SIG-M5 treated with dmso at 0.1 percent for 504 hours (cell line): ENCODE measurements at regions not wholly inside any gene's neighbourhood (a gene's known extent, or its start where the extent isn't known, plus 50 kb on each side); places are given as distances from the start of the nearest gene placed in this dataset.
A peak's percentile ranks its signal among the peaks of the same experiment; 100 is the strongest.
"Not testable (repeated sequence)": the region's sequence is repeated elsewhere in the genome, so short reads cannot be mapped to it uniquely, and the experiment has no call there.

Experiments
- DNase-seq: peaks from one replicate; lab custom pipeline; 2025; ENCODE audit not compliant: unreplicated experiment; lab: John Stamatoyannopoulos, UW

GRCh38 chr3:144989807-144990206, 1018.2 kb downstream of the DIPK2A start:
- DNase-seq = peak; percentile 83

- DNase-seq = no peak
Observed at GRCh38 chr3:144995856-144996255, 1024.2 kb downstream of the DIPK2A start.

GRCh38 chr3:145005427-145005826, 1033.8 kb downstream of the DIPK2A start:
- no peak for DNase-seq

GRCh38 chr3:145006271-145006670, 1034.6 kb downstream of the DIPK2A start:
- no peak for DNase-seq

DNA sequence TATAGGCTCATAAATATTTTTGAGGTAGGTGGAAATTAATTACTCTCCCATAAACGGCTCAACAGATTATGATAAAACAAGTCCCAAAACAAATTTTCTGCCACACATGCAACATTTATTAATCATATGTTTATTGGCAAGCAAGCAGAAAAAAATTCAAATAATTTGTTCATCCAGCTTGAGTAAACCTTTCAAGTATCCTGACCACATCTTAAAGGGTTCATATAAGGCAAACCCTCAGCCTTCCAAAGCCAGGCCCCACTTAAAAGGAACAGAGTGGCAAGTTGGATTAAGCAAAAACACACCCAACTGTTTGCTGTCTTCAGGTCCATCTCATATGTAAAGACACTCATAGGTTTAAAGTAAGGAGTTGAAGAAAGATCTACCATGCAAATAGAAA, 1042.3 kb downstream of the DIPK2A start:
- no peak for DNase-seq

GRCh38 chr3:145015253-145015652, 1043.6 kb downstream of the DIPK2A start:
- peak; percentile 80 for DNase-seq

GRCh38 chr3:145017959-145018358, 1046.3 kb downstream of the DIPK2A start:
- DNase-seq = no peak

GRCh38 chr3:145022447-145022846, 1050.8 kb downstream of the DIPK2A start:
- no peak for DNase-seq

- no peak for DNase-seq
Observed at GRCh38 chr3:145024700-145025099, 1053.1 kb downstream of the DIPK2A start.

DNA sequence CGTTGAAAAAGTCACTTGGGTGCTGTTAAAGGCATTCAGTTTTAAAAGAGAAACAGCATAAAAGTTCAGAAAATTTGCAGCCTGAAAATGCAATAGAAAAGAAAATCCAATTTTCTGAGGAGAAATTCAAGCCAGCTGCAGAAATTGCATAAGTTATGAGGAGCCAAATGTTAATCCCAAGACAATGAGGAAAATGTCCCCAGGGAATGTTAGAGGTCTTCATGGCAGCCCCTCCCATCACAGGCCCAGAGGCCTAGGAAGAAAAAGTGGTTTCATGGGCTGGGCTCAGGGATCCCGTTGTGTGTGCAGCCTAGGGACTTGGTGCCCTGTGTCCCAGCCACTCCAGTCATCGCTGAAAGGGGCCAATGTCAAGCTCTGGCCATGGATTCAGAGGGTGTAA, 1055.6 kb downstream of the DIPK2A start:
- DNase-seq = not testable (repeated sequence)

GRCh38 chr3:145032791-145033190, 1061.2 kb downstream of the DIPK2A start:
- DNase-seq = no peak

- no peak for DNase-seq
Observed at GRCh38 chr3:145035682-145036081, 1064.1 kb downstream of the DIPK2A start.

DNA sequence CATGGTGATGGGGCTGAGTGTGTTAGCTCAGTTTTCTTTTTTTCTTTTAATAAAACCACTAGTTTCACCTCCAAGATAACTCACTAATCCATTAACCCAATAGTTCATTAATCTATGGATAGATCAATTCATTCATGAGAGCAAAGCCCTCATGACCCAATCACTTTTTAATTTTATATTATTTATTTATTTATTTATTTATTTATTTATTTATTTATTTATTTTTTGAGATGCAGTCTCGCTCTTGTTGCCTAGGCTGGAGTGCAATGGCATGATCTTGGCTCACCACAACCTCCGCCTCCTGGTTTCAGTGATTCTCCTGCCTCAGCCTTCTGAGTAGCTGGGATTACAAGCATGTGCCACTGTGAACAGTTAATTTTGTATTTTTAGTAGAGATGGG, 1082.4 kb downstream of the DIPK2A start:
- not testable (repeated sequence) for DNase-seq

GRCh38 chr3:145055375-145056076, 1083.9 kb downstream of the DIPK2A start:
- no peak for DNase-seq

DNA sequence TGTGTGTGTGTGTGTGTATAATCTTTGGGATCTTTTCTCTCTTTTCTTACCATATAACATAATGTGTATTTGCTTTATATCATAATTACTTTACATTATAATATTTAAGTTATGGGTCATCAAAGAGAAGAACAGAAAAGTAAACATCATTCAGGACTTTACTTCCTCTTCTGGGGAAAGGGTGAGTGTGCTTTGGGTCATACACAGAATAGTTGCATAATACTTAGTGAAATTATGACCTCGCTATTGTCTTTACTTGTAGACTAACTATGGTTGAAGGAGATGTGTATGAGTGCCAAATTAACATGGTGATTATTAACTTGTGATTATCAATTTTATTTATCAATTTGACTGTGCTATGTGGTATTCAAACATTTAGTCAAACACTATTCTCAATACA, 1086.9 kb downstream of the DIPK2A start:
- DNase-seq = peak; percentile 67

- DNase-seq = no peak
Observed at GRCh38 chr3:145063616-145064015, 1092.0 kb downstream of the DIPK2A start.

GRCh38 chr3:145070795-145071194, 1090.2 kb downstream of the PLOD2 start:
- DNase-seq = no peak

DNA sequence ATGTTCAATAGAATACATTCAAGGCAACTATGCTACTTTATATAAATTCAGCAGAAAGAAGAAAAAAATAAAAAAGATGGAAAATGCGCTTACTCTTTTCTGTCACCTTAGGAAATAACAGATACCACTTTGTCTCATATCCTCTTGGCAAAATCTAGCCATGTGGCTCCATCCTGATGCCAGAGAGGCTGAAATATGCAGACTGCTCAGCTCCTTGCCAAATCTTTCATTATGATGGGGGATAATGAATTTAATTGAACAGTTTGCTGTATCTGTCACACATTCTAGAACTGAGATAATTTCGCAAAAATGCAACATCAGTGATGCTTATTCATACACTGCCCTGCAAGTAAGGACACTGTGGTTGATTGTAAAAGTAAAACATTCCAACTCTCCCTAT, 1081.5 kb downstream of the PLOD2 start:
- DNase-seq = no peak

- DNase-seq = no peak
Observed at GRCh38 chr3:145087038-145087437, 1073.9 kb downstream of the PLOD2 start.

- DNase-seq = peak; percentile 6
Observed at GRCh38 chr3:145088917-145089316, 1072.1 kb downstream of the PLOD2 start.

DNA sequence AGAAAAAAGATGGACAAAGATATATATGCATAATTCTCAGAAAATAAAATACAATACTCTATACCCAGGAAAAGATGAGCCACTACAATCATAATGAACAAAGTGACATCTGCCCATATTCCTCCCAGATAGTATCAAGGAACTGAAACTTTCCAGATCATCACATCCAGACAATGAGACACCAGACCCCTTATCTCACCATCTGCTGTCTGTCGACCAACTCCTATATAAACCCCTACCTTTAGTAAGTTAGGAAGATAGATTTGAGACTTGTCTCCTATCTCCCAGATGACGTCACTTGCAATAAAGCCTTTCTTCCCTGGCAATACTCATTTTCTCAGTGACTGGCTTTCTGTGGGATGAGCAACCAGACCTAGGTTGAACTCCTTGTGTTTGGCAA, 1071.6 kb downstream of the PLOD2 start:
- DNase-seq = no peak

DNA sequence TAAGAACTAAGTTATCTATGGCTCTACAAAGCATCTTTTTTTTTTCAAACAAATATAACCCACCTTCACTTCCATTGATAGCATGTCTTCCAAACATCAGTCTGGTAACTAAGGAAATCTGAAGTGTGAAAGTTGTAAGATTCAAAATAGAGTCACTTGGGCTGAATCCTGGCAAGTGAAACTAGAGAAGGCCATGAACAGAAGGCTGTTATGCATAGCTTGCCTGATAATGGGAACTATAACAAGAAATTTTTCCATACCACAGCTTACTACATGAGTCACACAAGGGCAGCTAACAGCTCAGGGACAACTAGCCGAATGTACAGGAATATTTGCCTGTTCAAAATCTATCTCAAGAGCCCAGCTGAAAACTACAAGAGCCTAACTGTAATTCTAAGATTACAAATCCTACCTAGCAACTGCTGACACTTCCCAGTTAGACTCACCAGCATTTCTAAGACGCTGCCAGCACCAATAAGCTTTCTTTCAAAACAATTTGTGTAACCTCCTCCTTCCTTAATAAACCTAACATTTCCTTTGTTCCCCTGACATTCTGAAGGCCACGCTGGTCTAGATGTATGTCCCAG, 1066.5 kb downstream of the PLOD2 start:
- DNase-seq = peak; percentile 80

GRCh38 chr3:145111141-145111540, 1049.8 kb downstream of the PLOD2 start:
- not testable (repeated sequence) for DNase-seq
